Loucy (cell line): ENCODE measurements at regions not wholly inside any gene's neighbourhood (a gene's known extent, or its start where the extent isn't known, plus 50 kb on each side); places are given as distances from the start of the nearest gene placed in this dataset.

Experiments used
- H2AFZ ChIP-seq: fragments of 200-600 bp; sonication (generic); 2 replicates; pipeline ENCODE4 v1.6.0; 2016; ENCODE audit warnings: antibody characterized with exemption, mild to moderate bottlenecking, low read length, moderate library complexity
- H3F3A ChIP-seq: fragments of 200-600 bp; 2 replicates; pipeline ENCODE4 v1.6.0; 2016; ENCODE audit warnings: antibody characterized with exemption, low read depth, mild to moderate bottlenecking
- H3K27me3 ChIP-seq: fragments of 200-600 bp; sonication (generic); 2 replicates; pipeline ENCODE4 v1.6.1; 2014; ENCODE audit warnings: low read length, mild to moderate bottlenecking; ENCODE audit not compliant: insufficient read depth, poor library complexity, severe bottlenecking
- H3K36me3 ChIP-seq: fragments of 200-600 bp; sonication (generic); 2 replicates; pipeline ENCODE4 v1.6.1; 2016; ENCODE audit warnings: low read length; ENCODE audit not compliant: insufficient read depth
- H3K4me1 ChIP-seq: fragments of 200-600 bp; sonication (generic); 2 replicates; pipeline ENCODE4 v1.5.1; 2014; ENCODE audit warnings: low read length, mild to moderate bottlenecking; ENCODE audit not compliant: insufficient read depth, poor library complexity, severe bottlenecking
- H3K4me2 ChIP-seq: fragments of 200-600 bp; sonication (generic); 2 replicates; pipeline ENCODE4 v1.6.0; 2014; ENCODE audit warnings: antibody characterized with exemption, low read length, low read depth, mild to moderate bottlenecking; ENCODE audit not compliant: poor library complexity, severe bottlenecking
- H3K4me3 ChIP-seq: fragments of 200-600 bp; sonication (generic); 2 replicates; pipeline ENCODE4 v1.5.1; 2014; ENCODE audit warnings: low read length, mild to moderate bottlenecking, mixed read lengths; ENCODE audit not compliant: poor library complexity, severe bottlenecking
- H3K79me2 ChIP-seq: fragments of 200-600 bp; sonication (generic); 2 replicates; pipeline ENCODE4 v1.6.1; 2014; ENCODE audit warnings: low read length; ENCODE audit not compliant: insufficient read depth
- H3K9ac ChIP-seq: fragments of 200-600 bp; sonication (generic); 2 replicates; pipeline ENCODE4 v1.6.0; 2014; ENCODE audit warnings: mild to moderate bottlenecking, low read depth, low read length, moderate library complexity; ENCODE audit not compliant: poor library complexity, severe bottlenecking
- H3K9me2 ChIP-seq: fragments of 200-600 bp; sonication (generic); replicated peaks from 2 replicates; pipeline ENCODE4 v1.6.1; 2016; ENCODE audit warnings: low read depth, low read length, mixed read lengths
- H3K9me3 ChIP-seq: fragments of 200-600 bp; sonication (generic); 2 replicates; pipeline ENCODE4 v1.6.1; 2014; ENCODE audit warnings: mild to moderate bottlenecking, antibody characterized with exemption, low read length, low read depth; ENCODE audit not compliant: insufficient read depth
- H4K20me1 ChIP-seq: fragments of 200-600 bp; sonication (generic); 2 replicates; pipeline ENCODE4 v1.6.0; 2014; ENCODE audit warnings: antibody characterized with exemption, low read length, mild to moderate bottlenecking; ENCODE audit not compliant: insufficient read depth, poor library complexity, severe bottlenecking
- EZH2phosphoT487 ChIP-seq: fragments of 200-600 bp; IDR thresholded peaks from 2 replicates; pipeline ENCODE4 v1.6.1; 2018; ENCODE audit warnings: antibody characterized with exemption, mild to moderate bottlenecking, moderate library complexity, borderline replicate concordance
- TF ChIP-seq, protein P1 (sequence below): fragments of 200-600 bp; sonication (generic); conservative IDR thresholded peaks from 2 replicates; pipeline ENCODE4 v1.5.1; 2014; ENCODE audit warnings: mild to moderate bottlenecking, antibody characterized with exemption, low read length

DNA sequence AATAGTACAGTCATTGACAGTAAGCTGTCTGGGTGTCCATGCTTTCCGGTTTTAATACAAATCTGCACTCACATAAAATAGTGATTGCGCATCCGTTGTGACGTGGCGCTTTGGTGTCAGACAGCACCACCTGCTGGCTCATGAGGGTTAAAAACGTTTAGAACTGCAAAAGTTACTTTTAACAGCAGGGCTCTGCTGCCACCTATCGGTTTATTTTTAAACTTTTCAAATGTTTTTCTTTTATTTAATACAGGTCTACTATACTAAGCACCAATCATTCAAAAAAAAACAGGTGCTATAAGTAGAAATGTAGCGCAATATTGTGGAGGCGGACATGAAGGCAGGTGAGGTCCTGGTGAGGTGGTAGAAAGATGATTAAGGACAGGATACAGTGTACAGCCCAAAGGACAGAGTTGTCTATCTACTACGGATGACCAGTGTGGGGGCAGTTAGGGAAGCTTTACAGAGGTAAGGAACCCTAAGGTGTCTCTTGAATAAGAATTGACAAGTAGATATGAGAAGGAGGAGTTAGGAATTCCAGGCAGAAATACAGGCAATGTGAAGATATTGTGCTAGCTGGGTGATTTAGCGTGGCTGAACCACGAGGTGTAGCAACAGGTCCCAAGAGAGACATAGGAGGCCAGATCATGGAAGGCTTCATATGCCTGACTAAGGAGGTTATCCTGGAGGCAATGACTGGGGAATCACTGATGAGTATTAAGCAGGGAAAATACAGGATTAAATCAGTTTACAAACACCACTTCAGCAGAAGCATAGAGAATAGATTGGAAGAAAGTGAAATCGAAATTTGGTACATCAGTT lies 91.5 kb upstream of the PRB2 start:
- Histone ChIP-seq H3K79me2 (no peaks in the 10 kb centered on the region), H4K20me1 (no peaks in the 10 kb centered on the region), H3K9me2 (no peaks in the 10 kb centered on the region), H3K4me3 (no peak overlapping the region), H3K9me3 (no peaks in the 10 kb centered on the region), H3F3A (no peaks in the 10 kb centered on the region), H3K27me3 (no peaks in the 10 kb centered on the region), H3K4me2 (no peak overlapping the region), H2AFZ (no peak overlapping the region), H3K9ac (no peak overlapping the region), H3K36me3 (no peaks in the 10 kb centered on the region), H3K4me1 (no peaks in the 10 kb centered on the region)
- TF ChIP-seq, protein P1, sequence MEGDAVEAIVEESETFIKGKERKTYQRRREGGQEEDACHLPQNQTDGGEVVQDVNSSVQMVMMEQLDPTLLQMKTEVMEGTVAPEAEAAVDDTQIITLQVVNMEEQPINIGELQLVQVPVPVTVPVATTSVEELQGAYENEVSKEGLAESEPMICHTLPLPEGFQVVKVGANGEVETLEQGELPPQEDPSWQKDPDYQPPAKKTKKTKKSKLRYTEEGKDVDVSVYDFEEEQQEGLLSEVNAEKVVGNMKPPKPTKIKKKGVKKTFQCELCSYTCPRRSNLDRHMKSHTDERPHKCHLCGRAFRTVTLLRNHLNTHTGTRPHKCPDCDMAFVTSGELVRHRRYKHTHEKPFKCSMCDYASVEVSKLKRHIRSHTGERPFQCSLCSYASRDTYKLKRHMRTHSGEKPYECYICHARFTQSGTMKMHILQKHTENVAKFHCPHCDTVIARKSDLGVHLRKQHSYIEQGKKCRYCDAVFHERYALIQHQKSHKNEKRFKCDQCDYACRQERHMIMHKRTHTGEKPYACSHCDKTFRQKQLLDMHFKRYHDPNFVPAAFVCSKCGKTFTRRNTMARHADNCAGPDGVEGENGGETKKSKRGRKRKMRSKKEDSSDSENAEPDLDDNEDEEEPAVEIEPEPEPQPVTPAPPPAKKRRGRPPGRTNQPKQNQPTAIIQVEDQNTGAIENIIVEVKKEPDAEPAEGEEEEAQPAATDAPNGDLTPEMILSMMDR: peak; percentile 84
- TF ChIP-seq EZH2phosphoT487: no peak

DNA sequence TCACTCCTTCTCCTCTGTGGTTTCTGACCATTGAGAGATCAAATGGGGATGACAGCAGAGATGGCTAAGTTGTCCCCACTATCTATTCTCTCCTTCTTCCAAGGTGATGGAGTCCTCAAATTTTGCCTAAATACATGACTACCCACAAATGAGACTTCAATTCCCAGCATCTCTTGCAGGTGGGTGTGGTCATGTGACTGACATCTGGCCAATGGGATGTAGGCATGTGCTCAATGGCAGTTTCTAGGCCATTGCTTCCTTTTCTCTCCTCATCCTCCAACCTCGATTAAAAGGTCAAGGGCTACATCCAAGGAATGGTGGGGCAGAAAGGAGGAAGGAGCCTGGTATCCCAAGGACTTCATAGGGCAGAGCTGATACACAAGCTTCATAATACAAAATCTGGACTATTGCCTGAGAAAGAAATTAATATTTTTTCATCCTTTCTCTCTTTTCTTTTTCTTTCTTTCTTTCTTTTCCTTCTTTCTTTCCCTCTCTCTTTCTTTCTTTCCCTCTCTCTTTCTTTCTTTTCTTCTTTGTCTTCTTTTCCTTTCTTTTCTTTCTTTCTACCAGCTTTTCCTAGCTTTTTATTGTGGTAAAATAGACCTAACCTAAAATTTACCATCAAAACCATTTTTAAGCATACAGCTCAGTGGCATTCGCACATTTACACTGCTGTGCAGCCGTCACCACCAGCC lies 100.9 kb upstream of the PRB2 start:
- no peaks in the 10 kb centered on the region for H4K20me1 ChIP-seq
- H3K36me3 ChIP-seq: no peaks in the 10 kb centered on the region
- H3K27me3 ChIP-seq: no peaks in the 10 kb centered on the region
- no peaks in the 10 kb centered on the region for H3K9me2 ChIP-seq
- H3K79me2 ChIP-seq: no peaks in the 10 kb centered on the region
- H3K9ac ChIP-seq: no peak overlapping the region
- no peaks in the 10 kb centered on the region for H3K4me1 ChIP-seq
- no peak overlapping the region for H3K4me3 ChIP-seq
- H3K4me2 ChIP-seq: no peak overlapping the region
- H3K9me3 ChIP-seq: no peaks in the 10 kb centered on the region
- TF ChIP-seq, protein P1: no peak
- no peak for TF ChIP-seq EZH2phosphoT487
- H3F3A ChIP-seq: no peaks in the 10 kb centered on the region
- no peak overlapping the region for H2AFZ ChIP-seq

DNA sequence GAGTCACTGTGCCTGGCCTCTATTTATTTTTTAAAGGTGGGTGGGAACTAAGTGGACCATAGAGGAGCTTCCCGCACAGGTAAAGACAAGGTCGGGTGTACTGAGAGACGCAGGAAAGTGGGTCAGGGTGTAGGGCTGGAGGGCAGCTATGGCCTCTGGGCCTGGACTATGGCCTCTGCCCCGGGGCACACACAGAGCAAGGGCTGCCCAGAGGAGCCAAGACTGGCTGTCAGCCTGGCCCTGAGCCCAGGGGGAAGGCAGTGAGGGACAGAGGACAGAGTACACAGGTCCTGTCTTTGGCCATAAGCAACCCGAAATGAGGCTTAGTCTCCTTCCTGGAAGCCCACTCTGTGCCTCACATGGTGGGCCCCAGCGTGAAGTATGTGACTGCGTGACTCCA lies 102.1 kb upstream of the PRB2 start:
- H3K36me3 ChIP-seq: no peaks in the 10 kb centered on the region
- no peaks in the 10 kb centered on the region for H3K9me2 ChIP-seq
- no peaks in the 10 kb centered on the region for H4K20me1 ChIP-seq
- H3K4me1 ChIP-seq: no peaks in the 10 kb centered on the region
- no peak overlapping the region for H3K9ac ChIP-seq
- no peaks in the 10 kb centered on the region for H3K27me3 ChIP-seq
- no peaks in the 10 kb centered on the region for H3K79me2 ChIP-seq
- TF ChIP-seq, protein P1: no peak
- TF ChIP-seq EZH2phosphoT487: no peak
- no peak overlapping the region for H3K4me2 ChIP-seq
- H3F3A ChIP-seq: no peaks in the 10 kb centered on the region
- no peak overlapping the region for H3K4me3 ChIP-seq
- no peak overlapping the region for H2AFZ ChIP-seq
- H3K9me3 ChIP-seq: no peaks in the 10 kb centered on the region
